Panc1 (cell line): ENCODE measurements at regions not wholly inside any gene's neighbourhood (a gene's known extent, or its start where the extent isn't known, plus 50 kb on each side); places are given as distances from the start of the nearest gene placed in this dataset.

Experiments used
- POLR2AphosphoS5 ChIP-seq: IDR thresholded peaks from 2 replicates; pipeline ENCODE4 v1.6.1; 2012; ENCODE audit warnings: mild to moderate bottlenecking, low read depth, low read length, moderate library complexity
- SIN3A ChIP-seq: IDR thresholded peaks from 2 replicates; pipeline ENCODE4 v1.6.1; 2012; ENCODE audit warnings: low read depth, mild to moderate bottlenecking, low read length, moderate library complexity, borderline replicate concordance; ENCODE audit not compliant: insufficient read depth
- TF ChIP-seq, protein P1 (sequence below): fragments of 450-650 bp; IDR thresholded peaks from 2 replicates; pipeline ENCODE4 v1.5.1; 2017; ENCODE audit warnings: mild to moderate bottlenecking

DNA sequence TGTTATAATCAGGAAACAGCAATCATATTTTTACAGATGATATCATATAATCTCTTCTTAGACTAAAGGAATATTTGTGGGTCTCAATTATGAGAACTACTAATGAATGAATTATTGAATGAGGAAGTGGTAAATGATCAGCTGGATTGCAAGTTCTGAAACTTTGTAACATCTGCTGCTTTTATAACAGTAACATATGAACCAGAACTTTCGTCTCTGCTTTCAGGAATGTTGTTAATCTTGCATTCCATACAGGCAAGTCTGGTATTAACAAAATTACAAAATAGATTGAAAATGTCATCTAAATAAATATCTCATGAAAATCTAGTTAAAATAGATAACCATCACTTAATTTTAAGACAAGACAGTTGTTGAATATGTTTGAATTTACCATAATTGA lies 110.5 kb upstream of the COL11A1 start:
- TF ChIP-seq, protein P1, sequence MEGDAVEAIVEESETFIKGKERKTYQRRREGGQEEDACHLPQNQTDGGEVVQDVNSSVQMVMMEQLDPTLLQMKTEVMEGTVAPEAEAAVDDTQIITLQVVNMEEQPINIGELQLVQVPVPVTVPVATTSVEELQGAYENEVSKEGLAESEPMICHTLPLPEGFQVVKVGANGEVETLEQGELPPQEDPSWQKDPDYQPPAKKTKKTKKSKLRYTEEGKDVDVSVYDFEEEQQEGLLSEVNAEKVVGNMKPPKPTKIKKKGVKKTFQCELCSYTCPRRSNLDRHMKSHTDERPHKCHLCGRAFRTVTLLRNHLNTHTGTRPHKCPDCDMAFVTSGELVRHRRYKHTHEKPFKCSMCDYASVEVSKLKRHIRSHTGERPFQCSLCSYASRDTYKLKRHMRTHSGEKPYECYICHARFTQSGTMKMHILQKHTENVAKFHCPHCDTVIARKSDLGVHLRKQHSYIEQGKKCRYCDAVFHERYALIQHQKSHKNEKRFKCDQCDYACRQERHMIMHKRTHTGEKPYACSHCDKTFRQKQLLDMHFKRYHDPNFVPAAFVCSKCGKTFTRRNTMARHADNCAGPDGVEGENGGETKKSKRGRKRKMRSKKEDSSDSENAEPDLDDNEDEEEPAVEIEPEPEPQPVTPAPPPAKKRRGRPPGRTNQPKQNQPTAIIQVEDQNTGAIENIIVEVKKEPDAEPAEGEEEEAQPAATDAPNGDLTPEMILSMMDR: no peak
- TF ChIP-seq POLR2AphosphoS5 (no peak), SIN3A (no peak)
